HG02798 (cell line): ENCODE measurements at regions not wholly inside any gene's neighbourhood (a gene's known extent, or its start where the extent isn't known, plus 50 kb on each side); places are given as distances from the start of the nearest gene placed in this dataset.
A peak's percentile ranks its signal among the peaks of the same experiment; 100 is the strongest.

Experiments
- ATAC-seq: cut with Tn5 transposase; IDR thresholded peaks from one replicate; pipeline ENCODE4 v1.9.1; 2021; ENCODE audit warnings: mild to moderate bottlenecking; ENCODE audit not compliant: unreplicated experiment, poor library complexity

- ATAC-seq = no peak
These were observed 375.7 kb upstream of the CDH9 start for GRCh38 chr5:27414099-27414498.

DNA sequence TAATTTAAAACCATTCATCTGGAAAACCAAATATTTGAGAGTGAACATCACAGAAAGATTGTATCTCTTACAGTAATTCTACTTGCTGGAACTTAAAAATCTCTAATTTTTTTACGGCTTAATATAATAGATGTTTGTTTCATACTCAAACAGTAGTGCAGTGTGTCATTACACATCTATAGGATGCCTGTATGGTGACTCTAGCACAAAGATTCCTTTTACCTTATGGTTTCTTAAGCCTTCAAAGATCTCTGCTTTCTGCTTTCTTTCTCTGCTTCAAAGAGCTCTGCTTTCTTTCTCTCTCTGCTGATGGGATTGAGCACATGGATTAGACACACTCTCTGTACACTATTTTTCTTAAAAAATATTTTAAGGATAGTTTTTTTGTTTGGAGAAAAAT is 374.0 kb upstream of the CDH9 start:
- no peak for ATAC-seq

GRCh38 chr5:27406020-27406419 is 367.6 kb upstream of the CDH9 start:
- no peak for ATAC-seq

GRCh38 chr5:27403243-27403882 is 365.0 kb upstream of the CDH9 start:
- ATAC-seq = peak; percentile 37

DNA sequence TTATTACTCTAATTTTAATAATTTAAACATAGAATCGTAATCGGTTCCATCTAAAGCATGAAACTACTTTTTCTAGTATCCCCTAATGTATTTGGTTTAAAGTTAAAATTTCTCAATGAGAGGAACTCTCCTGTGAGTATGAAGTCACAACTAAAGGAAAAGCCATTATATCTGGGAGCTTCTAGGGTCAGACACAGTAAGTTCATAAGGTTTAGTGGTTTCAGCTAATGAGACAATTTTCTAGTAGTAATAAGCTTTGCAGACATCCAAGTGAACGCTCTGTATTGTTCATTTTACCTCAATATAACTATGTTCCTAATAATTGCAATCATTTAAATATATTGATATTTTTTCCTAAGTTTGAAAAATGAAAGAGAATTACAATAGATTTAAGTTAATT is 364.4 kb upstream of the CDH9 start:
- no peak for ATAC-seq

GRCh38 chr5:27396998-27397397 is 358.6 kb upstream of the CDH9 start:
- ATAC-seq = no peak

DNA sequence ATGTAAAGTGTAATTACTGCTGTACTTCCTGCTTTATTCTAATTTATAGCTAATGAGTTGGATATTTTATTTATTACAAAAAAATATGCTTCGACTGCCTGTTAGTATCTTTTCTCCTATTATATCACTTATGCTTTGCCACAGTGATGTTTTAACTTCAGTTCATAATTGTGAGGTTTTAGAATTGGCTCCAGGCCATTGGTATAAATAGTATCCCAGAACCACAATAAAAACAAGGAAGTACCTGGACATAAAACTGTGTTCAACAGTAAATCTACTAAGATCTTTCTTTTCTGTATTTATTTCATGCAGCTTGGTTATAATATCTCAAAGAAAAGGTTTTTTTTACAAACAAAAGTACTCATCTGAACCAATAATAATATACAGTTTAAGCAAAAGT is 354.3 kb upstream of the CDH9 start:
- ATAC-seq = no peak

GRCh38 chr5:27389696-27390095 is 351.3 kb upstream of the CDH9 start:
- ATAC-seq = no peak

DNA sequence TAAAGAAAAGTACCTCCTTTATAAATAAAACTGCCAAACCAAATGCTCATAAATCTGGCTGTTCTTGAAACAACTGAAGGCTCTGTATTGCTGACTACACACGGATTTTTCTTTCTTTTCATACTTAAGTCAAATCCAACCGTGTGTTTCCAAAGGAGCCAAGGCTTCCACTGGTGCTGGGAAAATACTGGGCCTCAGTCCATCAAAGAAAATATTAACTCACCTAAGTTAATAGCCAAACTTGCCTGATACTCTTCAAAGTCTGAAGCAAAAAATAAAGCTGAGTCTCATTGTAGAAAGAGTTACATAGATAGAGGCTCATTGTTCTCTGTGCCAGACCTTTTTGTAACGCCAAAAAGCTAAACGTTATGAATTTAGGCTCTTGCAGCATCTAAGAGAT is 350.4 kb upstream of the CDH9 start:
- no peak for ATAC-seq

DNA sequence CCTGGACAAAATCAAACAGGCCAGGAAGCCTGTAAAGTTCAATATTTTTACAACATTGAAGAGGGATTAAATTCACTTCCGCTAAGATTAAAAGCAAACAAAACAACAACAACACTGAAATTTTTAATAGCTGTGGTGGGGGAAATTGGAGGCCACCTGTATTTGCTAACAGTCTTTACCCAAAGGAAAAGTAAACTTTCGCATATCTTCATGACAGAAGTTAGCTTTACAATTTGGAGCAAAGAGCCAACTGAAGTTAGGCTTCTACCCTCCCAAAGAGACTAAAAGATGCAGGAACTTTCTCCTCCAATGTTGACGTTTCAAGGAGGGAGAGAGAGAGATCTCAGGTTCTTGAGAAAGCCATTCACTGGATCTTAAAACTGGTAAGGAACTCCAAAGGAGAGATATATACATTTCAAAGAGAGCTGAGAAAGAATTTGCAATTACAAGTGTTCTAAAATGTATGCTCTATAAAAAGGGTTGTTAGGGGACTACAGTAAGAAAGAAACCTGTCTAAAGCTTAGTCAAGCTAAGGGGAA is 349.2 kb upstream of the CDH9 start:
- no peak for ATAC-seq

GRCh38 chr5:27381686-27382085 is 343.3 kb upstream of the CDH9 start:
- ATAC-seq = no peak

- ATAC-seq = no peak
These were observed 339.2 kb upstream of the CDH9 start for GRCh38 chr5:27377626-27378025.

DNA sequence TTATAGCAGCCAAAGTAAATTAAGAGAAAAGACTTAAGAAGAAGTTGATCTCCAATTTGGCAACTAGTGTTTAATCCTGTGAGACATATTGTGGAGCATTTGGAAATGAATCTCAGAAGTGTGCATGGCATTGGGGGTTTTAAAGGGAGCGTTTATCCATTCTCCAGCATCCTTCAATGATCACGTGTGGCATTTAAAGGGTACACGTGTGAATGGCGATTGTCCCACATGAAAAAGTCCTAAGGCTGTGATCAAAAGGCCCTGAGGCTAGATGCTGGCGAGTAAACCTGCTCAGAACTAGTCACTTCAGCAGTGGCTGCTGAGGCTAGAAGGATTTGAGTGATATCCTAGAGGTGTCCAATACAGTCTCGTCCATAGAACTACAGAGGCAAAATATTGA is 315.6 kb upstream of the CDH9 start:
- no peak for ATAC-seq

- no peak for ATAC-seq
These were observed 315.2 kb upstream of the CDH9 start for GRCh38 chr5:27353540-27353939.

GRCh38 chr5:27341342-27341741 is 303.0 kb upstream of the CDH9 start:
- no peak for ATAC-seq

DNA sequence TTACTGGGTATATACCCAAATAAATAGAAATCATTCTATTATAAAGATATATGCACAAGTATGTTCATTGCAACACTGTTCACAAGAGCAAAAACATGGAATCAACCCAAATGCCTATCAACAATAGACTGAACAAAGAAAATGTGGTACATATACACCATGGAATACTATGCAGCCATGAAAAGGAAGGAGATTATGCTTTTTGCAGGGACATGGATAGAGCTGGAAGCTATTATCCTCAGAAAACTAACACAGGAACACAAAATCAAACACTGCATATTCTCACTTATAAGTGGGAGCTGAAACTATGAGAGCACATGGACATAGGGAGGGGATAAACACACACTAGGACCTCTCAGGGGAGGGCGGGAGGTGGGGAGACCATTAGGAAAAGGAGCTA is 298.4 kb upstream of the CDH9 start:
- no peak for ATAC-seq

DNA sequence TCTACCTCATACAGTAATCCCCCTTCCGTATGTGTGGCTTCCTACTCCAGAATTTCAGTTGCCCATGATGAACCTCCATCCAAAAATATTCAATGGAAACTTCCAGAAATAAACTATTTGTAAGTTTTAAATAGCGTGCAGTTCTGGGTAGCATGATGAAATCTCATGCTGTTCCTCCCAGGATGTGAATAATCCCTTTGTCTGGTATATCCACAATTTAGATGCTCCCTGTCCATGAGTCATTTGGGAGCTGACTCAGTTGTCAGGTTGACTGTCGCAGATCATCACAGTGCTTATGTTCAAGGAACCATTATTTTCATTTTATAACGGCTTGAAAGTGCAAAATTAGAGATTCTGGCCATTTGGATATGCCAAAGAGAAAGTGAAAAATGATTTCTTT is 290.1 kb upstream of the CDH9 start:
- ATAC-seq = no peak

GRCh38 chr5:27325513-27325912 is 287.1 kb upstream of the CDH9 start:
- no peak for ATAC-seq

DNA sequence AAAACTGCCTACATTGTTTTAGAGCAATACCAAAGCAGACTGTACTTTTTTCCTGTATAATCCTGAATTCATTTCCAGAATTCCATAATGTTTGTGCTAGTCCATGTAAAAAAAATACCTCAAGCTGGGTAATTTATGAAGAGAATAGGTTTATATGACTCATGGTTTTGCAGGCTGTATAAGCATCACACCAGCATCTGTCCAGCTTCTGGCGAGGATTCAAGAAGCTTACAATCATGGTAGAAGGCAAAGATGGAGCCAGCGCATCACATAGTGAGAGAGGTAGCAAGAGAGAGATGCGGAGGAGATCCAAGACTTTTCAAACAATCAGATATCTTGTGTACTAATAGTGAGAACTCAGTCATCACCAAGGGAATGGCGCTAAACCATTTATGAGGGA is 280.3 kb upstream of the CDH9 start:
- no peak for ATAC-seq

GRCh38 chr5:27316271-27316650 is 277.9 kb upstream of the CDH9 start:
- ATAC-seq = no peak

GRCh38 chr5:27315363-27316270 is 277.2 kb upstream of the CDH9 start:
- ATAC-seq = no peak

- no peak for ATAC-seq
These were observed 275.2 kb upstream of the CDH9 start for GRCh38 chr5:27313549-27313948.
